ENCODE measurements at regions not wholly inside any gene's neighbourhood (a gene's known extent, or its start where the extent isn't known, plus 50 kb on each side); places are given as distances from the start of the nearest gene placed in this dataset.
A peak's percentile ranks its signal among the peaks of the same experiment; 100 is the strongest.

GRCh38 chr4:110278127-110278526 is 79.7 kb upstream of the ELOVL6 start:
- no peak for DNase-seq (ENCODE audit: low read depth)

- DNase-seq (ENCODE audit: low read depth): peak; percentile 18
Observed at GRCh38 chr4:110275871-110276270, 77.5 kb upstream of the ELOVL6 start.

GRCh38 chr4:110271986-110272385 is 73.6 kb upstream of the ELOVL6 start:
- DNase-seq (ENCODE audit: low read depth): no peak

- peak; percentile 69 for DNase-seq (ENCODE audit: low read depth)
Observed at GRCh38 chr4:110270492-110271197, 72.2 kb upstream of the ELOVL6 start.

- DNase-seq (ENCODE audit: low read depth): no peak
Observed at GRCh38 chr4:110268790-110269189, 70.4 kb upstream of the ELOVL6 start.

- DNase-seq (ENCODE audit: low read depth): no peak
Observed at GRCh38 chr4:110268352-110268751, 69.9 kb upstream of the ELOVL6 start.

- DNase-seq (ENCODE audit: low read depth): no peak
Observed at GRCh38 chr4:110266136-110266535, 67.7 kb upstream of the ELOVL6 start.

GRCh38 chr4:110265001-110265400 is 66.6 kb upstream of the ELOVL6 start:
- no peak for DNase-seq (ENCODE audit: low read depth)

GRCh38 chr4:110260299-110260698 is 61.9 kb upstream of the ELOVL6 start:
- no peak for DNase-seq (ENCODE audit: low read depth)

- no peak for DNase-seq (ENCODE audit: low read depth)
Observed at GRCh38 chr4:110250023-110250387, 51.6 kb upstream of the ELOVL6 start.

GRCh38 chr4:110248831-110249253 is 50.4 kb upstream of the ELOVL6 start:
- no peak for DNase-seq (ENCODE audit: low read depth)

Data from HS-5 (cell line).